GM23248 (cell line): ENCODE measurements at regions not wholly inside any gene's neighbourhood (a gene's known extent, or its start where the extent isn't known, plus 50 kb on each side); places are given as distances from the start of the nearest gene placed in this dataset.

ENCODE experiments used
- EZH2 ChIP-seq: fragments of 200-600 bp; sonication (generic); IDR thresholded peaks from 2 replicates; pipeline ENCODE4 v1.6.1; 2018; ENCODE audit warnings: antibody characterized with exemption, mild to moderate bottlenecking; ENCODE audit not compliant: insufficient read depth, poor library complexity, severe bottlenecking
- EZH2phosphoT487 ChIP-seq: fragments of 200-600 bp; sonication (generic); IDR thresholded peaks from 2 replicates; pipeline ENCODE4 v1.6.1; 2018; ENCODE audit warnings: antibody characterized with exemption, moderate library complexity, mild to moderate bottlenecking, low read depth; ENCODE audit not compliant: insufficient read depth

DNA sequence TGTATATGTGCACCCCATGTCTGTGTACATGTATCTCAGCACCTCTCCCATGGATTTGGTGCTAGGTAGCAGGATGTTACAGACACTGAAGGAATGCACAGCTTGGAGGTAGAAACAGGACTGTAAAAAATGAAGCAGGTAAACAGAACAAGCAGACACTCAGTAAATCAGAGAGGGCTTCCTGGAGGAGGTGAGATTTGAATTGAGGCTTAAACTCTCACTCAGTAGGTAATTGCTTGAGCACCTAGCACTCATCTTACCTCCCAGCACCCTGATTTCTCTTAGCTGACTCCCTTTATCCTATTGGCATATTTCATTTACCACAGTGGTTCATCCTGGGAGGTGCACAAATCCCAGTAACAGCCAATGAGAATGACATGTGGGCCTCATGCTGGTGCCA lies 537.9 kb upstream of the RAB6C start:
- TF ChIP-seq EZH2phosphoT487 (no peak), EZH2 (no peak)
